ENCODE measurements at regions not wholly inside any gene's neighbourhood (a gene's known extent, or its start where the extent isn't known, plus 50 kb on each side); places are given as distances from the start of the nearest gene placed in this dataset.

DNA sequence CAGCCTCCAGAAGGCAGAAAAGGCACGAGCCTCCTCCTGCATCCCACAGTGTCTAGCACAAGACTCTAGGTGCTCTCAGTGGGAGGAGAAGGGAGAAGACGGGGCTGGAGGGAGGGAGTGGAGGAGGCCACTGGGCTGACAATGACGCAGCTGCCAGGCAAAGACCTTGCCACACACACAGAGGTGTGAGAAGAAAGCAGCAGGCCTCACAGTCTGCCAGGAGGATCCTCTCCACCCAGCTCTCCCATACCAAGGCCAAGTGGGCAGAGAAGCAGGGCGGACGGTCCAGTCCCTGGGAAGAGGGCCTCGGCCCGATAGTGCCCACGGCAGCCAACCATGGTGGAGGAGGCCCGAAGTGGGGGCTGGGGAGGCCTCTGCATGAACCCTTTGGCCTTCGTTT lies 78.9 kb downstream of the NCOR2 start:
- TF ChIP-seq CTCF (IDR thresholded peaks at IDR 0.05) (no peak), POLR2A (IDR thresholded peaks at IDR 0.05) (no peak)

Data from right lobe of liver (tissue), 4 donors.